Skeletal muscle satellite cell (primary cell): ENCODE measurements at regions not wholly inside any gene's neighbourhood (a gene's known extent, or its start where the extent isn't known, plus 50 kb on each side); places are given as distances from the start of the nearest gene placed in this dataset.
"Not testable (repeated sequence)": the region's sequence is repeated elsewhere in the genome, so short reads cannot be mapped to it uniquely, and the experiment has no call there.

ENCODE experiments used
- H3K27me3 ChIP-seq: 2 replicates; pipeline ENCODE4 v1.7.0; 2013; ENCODE audit warnings: low read length; ENCODE audit not compliant: control insufficient read depth, insufficient read depth
- H3K36me3 ChIP-seq: 2 replicates; pipeline ENCODE4 v1.7.0; 2013; ENCODE audit warnings: mild to moderate bottlenecking, control low read depth, low read length; ENCODE audit not compliant: insufficient read depth
- H3K4me1 ChIP-seq: 2 replicates; pipeline ENCODE4 v1.7.0; 2013; ENCODE audit warnings: low read length; ENCODE audit not compliant: control insufficient read depth, insufficient read depth
- H3K4me2 ChIP-seq: 2 replicates; pipeline ENCODE4 v1.7.0; 2013; ENCODE audit warnings: mild to moderate bottlenecking, low read length
- H3K4me3 ChIP-seq: 2 replicates; pipeline ENCODE4 v1.7.0; 2013; ENCODE audit warnings: low read length
- H3K9ac ChIP-seq: 2 replicates; pipeline ENCODE4 v1.7.0; 2013; ENCODE audit warnings: mild to moderate bottlenecking, low read depth, low read length, moderate library complexity
- H3K9me3 ChIP-seq: replicated peaks from 2 replicates; pipeline ENCODE4 v1.7.0; 2013; ENCODE audit warnings: mild to moderate bottlenecking, control low read depth, low read length

- H3K4me2 ChIP-seq, H3K27me3 ChIP-seq, H3K9me3 ChIP-seq, H3K9ac ChIP-seq, H3K4me1 ChIP-seq, H3K4me3 ChIP-seq, H3K36me3 ChIP-seq: not testable (repeated sequence)
Observed at GRCh38 chrX:134045372-134045771, 60.0 kb upstream of the GPC3 start.

- H3K4me1 ChIP-seq, H3K9ac ChIP-seq, H3K4me3 ChIP-seq: not testable (repeated sequence)
Observed at GRCh38 chrX:134067107-134067506, 81.7 kb upstream of the GPC3 start.

GRCh38 chrX:134071899-134072298, 86.5 kb upstream of the GPC3 start:
- peaks cover 10% of the 10 kb centered on the region for H3K9me3 ChIP-seq
- H3K4me3 ChIP-seq, H3K27me3 ChIP-seq, H3K36me3 ChIP-seq, H3K4me1 ChIP-seq, H3K4me2 ChIP-seq, H3K9ac ChIP-seq: not testable (repeated sequence)

More at GRCh38 chrX:134067107-134067506, 81.7 kb upstream of the GPC3 start:
- H3K9me3 ChIP-seq, H3K27me3 ChIP-seq, H3K36me3 ChIP-seq, H3K4me2 ChIP-seq: not testable (repeated sequence)

GRCh38 chrX:134073341-134073740, 87.9 kb upstream of the GPC3 start:
- no peaks in the 10 kb centered on the region for H3K27me3 ChIP-seq
- no peak overlapping the region for H3K9ac ChIP-seq
- no peak overlapping the region for H3K4me2 ChIP-seq
- no peak overlapping the region for H3K4me3 ChIP-seq
- H3K4me1 ChIP-seq: no peaks in the 10 kb centered on the region
- H3K9me3 ChIP-seq: peaks cover 10% of the 10 kb centered on the region
- H3K36me3 ChIP-seq: no peaks in the 10 kb centered on the region

- Histone ChIP-seq H3K36me3 (no peaks in the 10 kb centered on the region), H3K27me3 (no peaks in the 10 kb centered on the region), H3K4me1 (no peaks in the 10 kb centered on the region), H3K9ac (no peak overlapping the region), H3K9me3 (peaks cover 10% of the 10 kb centered on the region), H3K4me3 (no peak overlapping the region), H3K4me2 (no peak overlapping the region)
Observed at GRCh38 chrX:134074151-134074550, 88.8 kb upstream of the GPC3 start.

GRCh38 chrX:134075894-134076718, 90.7 kb upstream of the GPC3 start:
- H3K9me3 ChIP-seq: peaks cover 10% of the 10 kb centered on the region
- no peaks in the 10 kb centered on the region for H3K4me1 ChIP-seq
- no peaks in the 10 kb centered on the region for H3K27me3 ChIP-seq

GRCh38 chrX:134095366-134095765, 110.0 kb upstream of the GPC3 start:
- Histone ChIP-seq H3K4me1 (no peaks in the 10 kb centered on the region), H3K9ac (no peak overlapping the region), H3K9me3 (no peaks in the 10 kb centered on the region), H3K27me3 (no peaks in the 10 kb centered on the region), H3K36me3 (no peaks in the 10 kb centered on the region), H3K4me3 (no peak overlapping the region), H3K4me2 (no peak overlapping the region)

More at GRCh38 chrX:134075894-134076718, 90.7 kb upstream of the GPC3 start:
- Histone ChIP-seq H3K36me3 (no peaks in the 10 kb centered on the region), H3K4me2 (no peak overlapping the region), H3K4me3 (no peak overlapping the region), H3K9ac (no peak overlapping the region)

- no peaks in the 10 kb centered on the region for H3K4me1 ChIP-seq
- H3K9me3 ChIP-seq: no peaks in the 10 kb centered on the region
- no peaks in the 10 kb centered on the region for H3K27me3 ChIP-seq
- no peak overlapping the region for H3K9ac ChIP-seq
- H3K4me2 ChIP-seq: no peak overlapping the region
- H3K4me3 ChIP-seq: no peak overlapping the region
- no peaks in the 10 kb centered on the region for H3K36me3 ChIP-seq
Observed at GRCh38 chrX:134101636-134102035, 116.2 kb upstream of the GPC3 start.

- Histone ChIP-seq H3K4me3 (no peak overlapping the region), H3K36me3 (no peaks in the 10 kb centered on the region), H3K9me3 (no peaks in the 10 kb centered on the region), H3K27me3 (no peaks in the 10 kb centered on the region), H3K4me2 (no peak overlapping the region), H3K9ac (no peak overlapping the region), H3K4me1 (no peaks in the 10 kb centered on the region)
Observed at GRCh38 chrX:134115270-134115669, 121.7 kb upstream of the CCDC160 start.

GRCh38 chrX:134137341-134137740, 99.6 kb upstream of the CCDC160 start:
- no peak overlapping the region for H3K4me3 ChIP-seq
- peaks cover 13% of the 10 kb centered on the region for H3K27me3 ChIP-seq
- no peak overlapping the region for H3K4me2 ChIP-seq
- H3K36me3 ChIP-seq: no peaks in the 10 kb centered on the region
- no peaks in the 10 kb centered on the region for H3K9me3 ChIP-seq
- no peaks in the 10 kb centered on the region for H3K4me1 ChIP-seq
- H3K9ac ChIP-seq: no peak overlapping the region

- no peaks in the 10 kb centered on the region for H3K9me3 ChIP-seq
- H3K9ac ChIP-seq: no peak overlapping the region
- no peak overlapping the region for H3K4me3 ChIP-seq
- H3K36me3 ChIP-seq: no peaks in the 10 kb centered on the region
- no peaks in the 10 kb centered on the region for H3K4me1 ChIP-seq
- peaks cover 13% of the 10 kb centered on the region for H3K27me3 ChIP-seq
- H3K4me2 ChIP-seq: no peak overlapping the region
Observed at GRCh38 chrX:134139090-134139489, 97.9 kb upstream of the CCDC160 start.

- no peak overlapping the region for H3K4me2 ChIP-seq
- no peaks in the 10 kb centered on the region for H3K36me3 ChIP-seq
- no peak overlapping the region for H3K9ac ChIP-seq
- no peaks in the 10 kb centered on the region for H3K9me3 ChIP-seq
- no peaks in the 10 kb centered on the region for H3K4me1 ChIP-seq
- no peak overlapping the region for H3K4me3 ChIP-seq
- peaks cover 18% of the 10 kb centered on the region for H3K27me3 ChIP-seq
Observed at GRCh38 chrX:134144231-134144630, 92.8 kb upstream of the CCDC160 start.
